Thoracic aorta (tissue), 2 donors: ENCODE measurements at regions not wholly inside any gene's neighbourhood (a gene's known extent, or its start where the extent isn't known, plus 50 kb on each side); places are given as distances from the start of the nearest gene placed in this dataset.

Source experiments
- ATAC-seq: fragments of 150-250 bp; one replicate; pipeline ENCODE4 v1.8.0; 2017; ENCODE audit warnings: low read depth; ENCODE audit not compliant: insufficient number of reproducible peaks, low FRiP score
- DNase-seq: peaks from one replicate; pipeline ENCODE4 v3.0.0-alpha.2; 2020; ENCODE audit warnings: low spot score
- H3K27ac ChIP-seq, 2 donors: fragments of 200-600 bp; sonication (generic); 1 replicate in 1 of 2; 2 replicates in 1 of 2; pipeline ENCODE4 v1.5.1; 2016; ENCODE audit warnings: mild to moderate bottlenecking in 2 of 2, moderate library complexity in 2 of 2
- H3K27me3 ChIP-seq: fragments of 200-600 bp; sonication (generic); replicated peaks from 2 replicates; pipeline ENCODE4 v1.6.0; 2016; ENCODE audit warnings: mild to moderate bottlenecking; ENCODE audit not compliant: insufficient read depth
- H3K36me3 ChIP-seq: fragments of 200-600 bp; sonication (generic); one replicate; pipeline ENCODE4 v1.5.1; 2016
- H3K4me1 ChIP-seq, 2 donors: fragments of 200-600 bp; sonication (generic); 1 replicate in 1 of 2; 2 replicates in 1 of 2; pipeline versions ENCODE4 v1.5.1 to v1.6.0; 2016; ENCODE audit warnings: low read depth in 2 of 2, mild to moderate bottlenecking in 1 of 2; ENCODE audit not compliant: control insufficient read depth in 1 of 2
- H3K4me3 ChIP-seq: fragments of 200-600 bp; sonication (generic); 2 replicates; pipeline ENCODE4 v1.5.1; 2016; ENCODE audit warnings: mild to moderate bottlenecking
- H3K9me3 ChIP-seq: fragments of 200-600 bp; sonication (generic); 2 replicates; pipeline ENCODE4 v1.5.1; 2016
- CTCF ChIP-seq: fragments of 200-600 bp; sonication (generic); IDR thresholded peaks from one replicate; pipeline ENCODE4 v1.5.1; 2019; ENCODE audit warnings: antibody characterized with exemption

- no peak overlapping the region for H3K4me3 ChIP-seq
- no peaks in the 10 kb centered on the region for H3K36me3 ChIP-seq
- DNase-seq, result no peak
- H3K9me3 ChIP-seq, result peaks cover 6% of the 10 kb centered on the region
- peaks cover 0 to 4% of the 10 kb centered on the region in 2 donors for H3K4me1 ChIP-seq
- no peaks in the 10 kb centered on the region for H3K27me3 ChIP-seq
- TF ChIP-seq CTCF, result no peak
- no peak for ATAC-seq
- no peak overlapping the region for H3K27ac ChIP-seq
These were observed 405.7 kb upstream of the CITED2 start for GRCh38 chr6:139779988-139780774.

GRCh38 chr6:139778688-139779087, 404.2 kb upstream of the CITED2 start:
- H3K27me3 ChIP-seq, result no peaks in the 10 kb centered on the region
- DNase-seq (no peak), ATAC-seq (no peak)
- no peak overlapping the region for H3K27ac ChIP-seq
- H3K4me1 ChIP-seq, result peaks cover 0 to 4% of the 10 kb centered on the region in 2 donors
- no peak overlapping the region for H3K4me3 ChIP-seq
- no peak for TF ChIP-seq CTCF
- H3K9me3 ChIP-seq, result no peaks in the 10 kb centered on the region
- H3K36me3 ChIP-seq, result no peaks in the 10 kb centered on the region

GRCh38 chr6:139778106-139778505, 403.7 kb upstream of the CITED2 start:
- Histone ChIP-seq H3K36me3 (no peaks in the 10 kb centered on the region), H3K4me3 (no peak overlapping the region), H3K27ac (no peak overlapping the region), H3K27me3 (no peaks in the 10 kb centered on the region), H3K4me1 (peaks cover 0 to 4% of the 10 kb centered on the region in 2 donors), H3K9me3 (no peaks in the 10 kb centered on the region)
- DNase-seq, result no peak
- TF ChIP-seq CTCF, result no peak
- no peak for ATAC-seq

- DNase-seq (no peak), ATAC-seq (no peak)
- Histone ChIP-seq H3K9me3 (no peaks in the 10 kb centered on the region), H3K4me1 (peaks cover 0 to 4% of the 10 kb centered on the region in 2 donors), H3K4me3 (no peak overlapping the region), H3K27ac (no peak overlapping the region), H3K27me3 (no peaks in the 10 kb centered on the region), H3K36me3 (no peaks in the 10 kb centered on the region)
- no peak for TF ChIP-seq CTCF
These were observed 402.9 kb upstream of the CITED2 start for GRCh38 chr6:139777202-139777970.

- no peak for DNase-seq
- H3K36me3 ChIP-seq, result no peaks in the 10 kb centered on the region
- peaks cover 0 to 4% of the 10 kb centered on the region in 2 donors for H3K4me1 ChIP-seq
- H3K27me3 ChIP-seq, result no peaks in the 10 kb centered on the region
- no peak for TF ChIP-seq CTCF
- no peak overlapping the region for H3K4me3 ChIP-seq
- no peak overlapping the region for H3K27ac ChIP-seq
- no peaks in the 10 kb centered on the region for H3K9me3 ChIP-seq
- no peak for ATAC-seq
These were observed 401.6 kb upstream of the CITED2 start for GRCh38 chr6:139776041-139776440.
